Activated CD4-positive, alpha-beta T cell treated with anti-CD3 and anti-CD28 coated beads for 48 hours (primary cell): ENCODE measurements at regions not wholly inside any gene's neighbourhood (a gene's known extent, or its start where the extent isn't known, plus 50 kb on each side); places are given as distances from the start of the nearest gene placed in this dataset.

Experiments used
- DNase-seq: peaks from one replicate; pipeline ENCODE4 v3.0.0-alpha.2; 2020

DNA sequence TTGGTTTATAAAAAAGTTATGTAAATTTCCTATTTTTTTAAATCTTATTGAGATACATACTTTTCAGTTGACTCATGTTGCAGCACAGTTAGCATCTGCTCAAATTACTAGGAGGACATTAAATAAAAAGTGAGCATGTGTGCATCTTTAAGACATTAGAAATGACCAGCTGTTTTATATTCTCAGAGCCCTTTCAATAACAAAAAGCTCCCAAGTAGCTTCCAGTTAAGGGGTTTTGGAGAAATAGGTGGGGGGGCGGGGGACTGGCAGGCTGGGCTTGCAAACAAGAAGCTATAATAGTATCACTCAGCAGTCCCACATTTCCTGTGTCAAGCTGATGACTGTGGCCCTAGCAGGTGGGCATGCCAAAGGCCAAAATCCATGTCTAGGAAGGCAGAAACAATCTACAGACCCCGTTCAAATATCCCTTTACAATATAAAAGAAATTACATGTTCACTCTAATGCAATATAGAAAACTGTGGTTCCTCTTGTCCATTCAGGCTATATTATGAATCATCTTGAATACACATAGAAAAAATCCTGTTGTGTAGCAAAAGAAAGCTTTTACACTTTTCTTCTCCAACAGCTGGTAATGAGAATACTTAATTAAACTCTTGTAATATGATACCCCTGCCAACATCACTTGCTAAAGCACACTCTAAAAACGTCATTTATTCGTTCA lies 1713.2 kb upstream of the SLC10A2 start:
- no peak for DNase-seq

DNA sequence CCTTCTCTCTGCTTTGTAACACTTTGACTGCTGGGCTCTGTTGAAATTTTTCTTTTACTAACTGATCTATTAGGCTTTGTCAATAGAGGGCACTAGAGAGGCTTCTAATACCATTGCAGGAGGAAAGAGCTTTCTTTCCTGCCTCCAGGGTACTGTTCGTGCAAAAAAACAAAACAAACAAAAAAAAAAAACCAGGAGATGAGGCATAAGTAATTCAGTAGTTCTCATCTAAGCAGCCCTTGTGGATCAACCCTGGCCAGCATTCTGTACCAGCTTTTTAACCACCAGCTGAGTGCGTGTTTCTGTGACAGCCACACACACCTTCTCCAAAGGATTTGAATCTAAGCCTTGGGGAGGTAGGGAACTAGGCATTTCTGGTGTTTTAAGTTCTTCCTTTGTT lies 1707.6 kb upstream of the SLC10A2 start:
- DNase-seq = no peak

DNA sequence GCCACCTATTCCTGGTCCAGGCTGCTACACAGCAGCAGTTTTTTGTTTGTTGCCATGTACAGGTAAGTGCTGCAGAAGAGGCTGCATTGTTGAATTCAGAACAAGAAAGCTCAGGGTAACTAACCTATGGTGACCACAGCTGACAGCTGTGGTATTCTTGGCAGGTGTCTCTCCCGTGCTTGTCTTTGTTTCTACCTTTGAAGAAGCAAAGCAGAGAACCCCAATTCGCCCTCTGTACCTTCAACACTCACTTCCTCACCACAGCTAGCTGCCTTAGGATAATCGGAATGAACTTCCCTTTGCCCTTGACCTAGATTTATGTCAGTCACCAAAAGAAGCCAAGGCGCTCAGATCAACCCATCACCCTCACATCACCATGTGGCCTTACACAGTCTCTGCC lies 1703.3 kb upstream of the SLC10A2 start:
- DNase-seq = no peak

DNA sequence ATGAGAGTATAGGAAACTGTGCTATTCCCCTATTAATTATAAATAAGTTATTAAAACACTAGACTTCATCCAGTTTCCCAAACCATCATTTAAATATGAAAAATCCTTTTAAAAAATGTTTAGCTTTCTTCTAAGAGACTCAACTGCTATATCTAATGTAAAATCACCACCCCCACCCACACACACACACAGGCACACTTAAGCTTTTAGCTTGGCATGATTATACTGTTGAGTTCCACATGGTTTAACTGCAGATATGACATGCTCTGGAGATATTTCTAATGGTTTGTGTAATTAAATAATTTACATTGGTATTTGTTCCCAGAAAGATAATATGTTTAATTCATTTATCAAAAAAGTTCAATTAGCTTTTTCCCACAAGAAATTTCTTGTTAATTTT lies 1700.1 kb upstream of the SLC10A2 start:
- no peak for DNase-seq

DNA sequence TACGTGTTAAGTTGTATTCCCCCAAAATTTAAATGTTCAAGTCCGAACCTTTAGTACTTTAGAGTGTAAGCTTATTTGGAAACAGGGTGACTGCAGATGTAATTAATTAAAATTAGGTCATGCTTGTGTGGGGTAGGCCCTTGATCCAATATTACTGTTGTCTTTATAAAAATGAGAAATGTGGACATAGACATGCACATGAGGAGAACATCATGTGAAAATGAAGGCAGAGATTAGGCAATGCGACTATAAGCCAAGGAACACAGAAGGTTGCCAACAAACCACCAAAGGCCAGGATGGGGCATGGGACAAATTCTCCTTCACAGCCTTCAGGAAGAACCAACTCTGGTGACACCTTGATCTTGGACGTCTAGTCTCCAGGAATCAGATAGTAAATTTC lies 1698.4 kb upstream of the SLC10A2 start:
- DNase-seq = no peak

DNA sequence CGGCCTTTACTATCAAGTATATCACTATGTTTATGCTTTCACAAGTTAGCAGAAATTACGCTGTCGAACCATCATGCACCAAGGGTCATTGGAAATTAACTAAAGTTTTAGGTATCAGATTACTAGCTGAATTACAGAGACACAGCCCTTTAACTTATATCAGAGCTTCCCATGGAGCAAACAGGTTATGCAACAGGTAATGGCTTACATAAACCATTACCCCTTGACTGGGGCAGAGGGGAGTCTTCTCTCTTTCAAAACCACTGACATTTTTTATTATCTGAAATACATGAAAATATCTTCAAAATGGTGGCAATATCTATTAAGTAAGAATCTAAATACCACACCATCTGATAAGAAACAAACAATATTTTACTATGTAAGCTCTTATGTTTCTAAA lies 1692.9 kb upstream of the SLC10A2 start:
- DNase-seq = no peak

DNA sequence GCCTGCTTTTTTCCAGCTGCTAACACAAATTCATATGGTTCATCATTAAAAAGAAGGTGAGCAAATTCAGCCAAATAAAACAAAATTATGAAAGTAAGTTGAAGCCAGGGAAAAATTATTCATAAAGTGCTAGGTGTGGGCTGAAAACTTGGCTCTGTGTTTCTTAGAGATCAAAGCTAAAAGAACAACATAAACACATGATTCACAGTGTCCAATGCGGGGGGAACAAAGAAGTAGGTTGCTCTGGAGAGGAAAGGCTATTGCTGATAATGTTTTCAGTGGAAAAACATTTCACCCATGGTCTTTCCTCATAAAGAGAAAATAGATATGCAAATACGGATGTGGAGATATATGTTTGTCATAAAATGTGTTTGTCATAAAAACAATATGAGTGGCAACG lies 1691.5 kb upstream of the SLC10A2 start:
- DNase-seq = no peak

DNA sequence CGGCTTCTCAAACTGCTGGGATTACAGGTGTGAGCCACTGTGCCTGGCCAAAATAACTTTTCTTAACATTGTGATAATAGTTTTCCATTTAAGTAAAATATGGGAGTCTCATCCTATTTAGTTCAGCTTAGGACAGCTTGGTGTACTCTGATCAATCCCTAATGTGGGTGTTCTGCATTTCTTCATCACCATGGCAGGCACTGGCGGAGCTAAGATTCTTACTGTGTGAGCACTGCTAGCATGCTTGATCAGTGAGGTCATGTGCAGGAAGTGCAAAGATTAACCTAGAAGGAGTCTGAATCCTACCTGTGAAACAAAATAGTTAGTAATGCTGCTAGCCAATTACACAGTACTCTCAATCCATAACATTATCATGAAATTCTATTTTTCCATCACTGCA lies 1684.2 kb upstream of the SLC10A2 start:
- no peak for DNase-seq

DNA sequence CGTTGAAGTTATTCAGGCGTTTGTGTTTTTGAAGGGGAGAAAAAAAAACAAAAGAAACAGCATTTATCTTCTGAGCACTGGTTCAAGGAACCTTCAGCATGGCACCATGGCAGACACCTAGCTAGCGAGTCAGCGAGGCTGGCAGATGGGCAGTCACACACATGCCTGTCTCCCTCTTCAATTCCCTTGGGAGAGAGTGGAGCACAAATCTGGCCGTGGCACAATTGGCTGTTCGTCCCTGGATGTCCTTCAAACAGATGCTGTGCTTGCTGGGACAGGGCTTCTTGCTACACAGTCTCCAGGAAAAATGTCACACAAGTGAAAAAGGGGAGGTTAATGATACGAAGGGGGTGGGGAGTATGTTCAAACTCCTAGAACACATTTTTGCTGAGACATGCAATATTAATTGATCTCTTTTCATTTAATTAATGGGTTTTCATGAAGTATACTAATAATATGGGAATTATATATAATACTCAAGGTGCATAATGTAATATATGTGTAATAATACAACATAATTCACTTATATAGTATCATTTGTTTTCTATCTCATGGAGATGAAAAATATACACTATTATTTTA lies 1674.5 kb upstream of the SLC10A2 start:
- no peak for DNase-seq

DNA sequence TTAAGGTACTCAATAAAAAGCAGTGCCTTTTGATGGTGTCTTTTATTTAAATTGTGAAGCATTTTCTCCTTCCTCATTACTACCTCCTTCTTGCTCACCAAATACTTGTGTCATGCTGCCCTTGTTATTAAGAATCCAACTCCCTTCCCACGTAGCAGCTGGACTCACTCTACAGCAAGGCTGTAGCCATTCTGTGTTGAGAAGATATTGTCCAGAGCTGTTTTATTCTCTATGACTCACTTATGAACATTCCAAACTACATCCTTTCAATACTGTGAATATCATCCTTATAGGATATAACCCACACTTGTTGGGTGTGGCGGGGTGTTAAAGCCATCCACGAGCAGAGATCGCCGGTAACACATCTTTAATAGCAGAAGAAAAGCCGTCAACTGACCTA lies 1671.5 kb upstream of the SLC10A2 start:
- no peak for DNase-seq

DNA sequence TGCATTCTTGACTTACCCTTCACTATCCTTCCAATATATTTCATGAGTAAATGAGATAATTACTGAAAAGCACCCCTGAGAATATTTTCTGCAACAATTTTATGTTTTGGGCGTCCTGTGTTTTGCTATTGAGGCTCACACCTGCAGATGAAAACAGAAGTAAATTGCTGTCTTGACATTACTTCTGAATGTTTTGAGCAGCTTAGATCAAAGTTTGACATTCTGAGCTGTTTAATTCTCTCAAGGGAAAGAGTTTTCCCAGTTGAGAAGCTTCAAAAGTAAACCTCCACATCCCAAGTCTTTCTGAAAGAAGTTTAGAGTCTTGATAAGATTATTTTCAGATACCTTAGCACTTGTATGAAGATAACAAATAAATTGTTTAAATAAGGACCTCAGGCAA lies 1667.2 kb upstream of the SLC10A2 start:
- no peak for DNase-seq

DNA sequence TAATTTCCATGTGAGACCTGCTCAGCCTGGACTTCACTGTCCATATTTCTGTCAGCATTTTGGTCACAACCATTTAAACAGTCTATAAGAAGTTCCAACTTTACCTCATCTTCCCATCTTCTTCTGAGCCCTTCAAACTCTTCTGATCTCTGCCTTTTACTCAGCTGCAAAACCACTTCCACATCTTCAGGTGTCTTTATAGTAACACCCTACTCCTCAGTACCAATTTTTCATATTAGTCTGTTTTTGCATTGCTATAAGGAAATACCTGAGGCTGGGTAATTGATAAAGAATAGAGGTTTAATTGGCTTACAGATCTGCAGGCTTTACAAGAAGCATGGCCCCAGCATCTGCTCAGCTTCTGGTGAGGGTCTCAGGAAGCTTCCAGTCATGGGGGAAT lies 1648.9 kb upstream of the SLC10A2 start:
- DNase-seq = no peak

DNA sequence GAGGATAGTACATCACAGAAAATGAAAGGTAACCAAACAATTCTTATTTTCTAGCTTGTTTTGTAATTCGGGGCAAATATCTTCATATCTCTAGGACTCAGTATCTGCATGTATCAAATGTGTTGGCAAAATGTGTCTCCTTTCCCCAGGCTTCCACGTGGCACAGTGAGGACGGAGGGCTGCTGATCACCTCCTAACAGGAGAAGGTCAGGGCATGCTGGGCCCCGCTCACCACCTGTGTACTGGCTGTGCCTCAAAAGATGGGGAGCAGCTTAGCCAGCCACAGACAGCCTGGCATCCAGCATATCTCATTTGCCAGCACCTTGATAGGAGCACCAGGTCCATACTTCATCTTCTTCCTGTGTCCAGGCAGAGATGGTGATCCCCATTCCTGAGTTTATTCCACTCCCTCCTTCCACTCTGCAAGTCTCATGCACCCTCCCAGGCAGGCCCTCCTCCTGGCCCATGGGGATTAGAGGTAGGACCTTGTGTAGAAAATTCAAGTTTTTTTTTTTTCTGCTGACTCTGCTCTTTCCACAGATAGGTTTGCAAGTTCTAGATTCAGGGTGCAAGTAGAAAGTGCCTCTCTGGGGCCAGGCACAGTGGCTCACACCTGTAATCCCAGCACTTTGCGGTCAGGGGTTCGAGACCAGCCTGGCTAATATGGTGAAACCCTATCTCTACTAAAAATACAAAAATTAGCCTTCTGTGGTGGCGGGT lies 1639.0 kb upstream of the SLC10A2 start:
- DNase-seq = no peak

DNA sequence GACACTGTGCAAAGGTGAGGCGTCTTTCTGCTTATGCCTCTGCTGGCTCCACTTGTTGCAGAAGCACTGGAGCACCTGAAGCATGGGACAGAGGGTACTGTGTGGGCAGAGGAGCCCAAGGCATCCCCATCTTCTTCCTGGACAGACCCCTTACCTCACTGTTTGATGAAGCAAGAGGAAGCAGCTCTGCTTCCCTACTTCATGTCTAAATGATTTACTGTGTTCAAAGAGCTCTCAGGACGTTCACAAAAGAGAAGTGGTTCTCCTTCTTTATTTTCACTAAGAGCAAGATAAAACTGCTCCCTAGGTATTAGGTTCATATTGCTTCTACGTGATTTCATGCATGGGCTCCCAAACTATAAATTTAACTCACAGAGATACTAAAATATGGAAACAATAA lies 1635.4 kb upstream of the SLC10A2 start:
- DNase-seq = no peak

DNA sequence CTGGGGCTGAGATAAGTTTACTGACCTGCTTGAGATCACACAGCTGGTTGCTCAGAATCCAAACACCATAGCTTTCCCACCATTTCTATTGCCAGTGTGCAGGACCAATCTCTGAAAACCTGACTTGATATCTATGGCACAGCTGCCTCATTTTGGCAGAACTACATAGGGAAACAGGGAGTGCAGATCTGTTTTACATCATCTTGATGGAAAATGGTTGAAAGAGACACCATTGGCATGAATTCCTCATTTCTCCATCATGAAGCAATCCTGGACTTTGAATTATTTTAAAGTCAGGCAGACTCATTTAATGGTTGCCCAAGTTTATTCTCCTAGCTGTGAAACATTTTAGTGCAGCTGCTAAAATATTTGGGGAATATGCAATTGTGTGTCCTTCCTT lies 1628.2 kb upstream of the SLC10A2 start:
- DNase-seq = no peak

DNA sequence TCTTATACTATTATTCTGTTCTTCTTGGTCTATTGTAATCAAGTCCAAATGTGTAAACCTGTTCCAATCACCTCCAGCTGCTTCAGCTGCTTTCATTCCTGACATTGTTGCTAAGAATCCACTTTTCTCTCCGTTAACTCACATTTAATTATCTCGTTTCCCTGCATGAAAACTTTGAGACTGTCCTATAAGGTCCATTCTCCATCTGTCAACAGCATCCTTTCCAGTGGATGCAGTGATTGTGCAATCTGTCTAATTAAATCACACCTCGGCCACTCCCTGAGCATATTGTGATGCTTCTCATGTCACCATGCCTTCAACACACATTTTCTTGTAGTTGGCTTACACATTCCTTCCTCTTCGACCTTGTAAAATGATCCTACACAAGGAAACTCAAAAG lies 1626.9 kb upstream of the SLC10A2 start:
- no peak for DNase-seq

DNA sequence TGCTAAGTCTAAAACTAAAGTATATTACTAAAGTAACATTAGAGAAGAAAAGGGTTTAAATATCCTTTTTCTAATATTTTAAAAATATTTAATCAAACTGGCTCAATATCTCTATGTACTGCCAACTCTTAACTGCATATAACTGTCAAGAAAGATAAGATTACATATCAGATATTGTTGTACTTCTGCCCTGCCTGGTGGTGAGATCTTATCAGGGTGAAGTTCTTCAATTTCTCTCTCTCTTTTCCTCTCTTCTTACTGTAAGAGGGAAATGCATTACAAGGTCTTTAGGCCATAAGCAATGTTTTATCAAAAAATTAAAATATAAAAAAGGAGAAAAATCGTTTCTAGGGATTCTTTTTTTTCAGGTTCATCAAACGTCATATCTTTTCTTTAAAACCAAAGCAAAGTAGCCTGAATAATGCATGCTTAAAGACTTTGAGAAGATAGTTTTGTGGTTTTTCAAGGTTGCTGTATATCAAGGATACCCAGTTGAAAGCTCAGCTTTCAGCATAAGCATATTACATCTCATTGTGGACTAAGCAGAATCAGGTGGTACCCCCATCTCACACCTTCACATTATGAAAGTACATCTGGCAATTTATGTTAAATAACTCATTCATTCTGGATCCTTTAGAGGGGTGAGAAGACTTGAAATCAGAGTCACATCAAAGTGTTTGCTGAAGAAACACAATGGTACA lies 1625.7 kb upstream of the SLC10A2 start:
- no peak for DNase-seq

DNA sequence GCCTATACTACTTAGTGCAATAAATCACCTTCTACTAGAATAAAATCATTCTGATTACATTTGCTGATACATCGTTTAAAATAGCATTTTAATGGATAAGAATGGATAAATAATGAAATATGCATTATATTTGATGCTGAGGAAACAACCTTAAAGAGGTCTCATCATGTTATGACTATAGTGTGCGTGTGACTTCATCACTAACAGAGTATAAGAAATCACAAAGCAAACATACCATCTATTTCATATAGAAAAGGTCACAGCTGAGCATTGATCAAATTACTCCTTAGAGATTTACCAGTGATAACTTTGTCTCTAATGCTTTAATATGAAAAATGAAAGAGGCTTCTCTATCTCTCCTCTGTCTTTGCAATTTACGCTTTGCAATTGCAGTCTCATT lies 1620.3 kb upstream of the SLC10A2 start:
- no peak for DNase-seq

DNA sequence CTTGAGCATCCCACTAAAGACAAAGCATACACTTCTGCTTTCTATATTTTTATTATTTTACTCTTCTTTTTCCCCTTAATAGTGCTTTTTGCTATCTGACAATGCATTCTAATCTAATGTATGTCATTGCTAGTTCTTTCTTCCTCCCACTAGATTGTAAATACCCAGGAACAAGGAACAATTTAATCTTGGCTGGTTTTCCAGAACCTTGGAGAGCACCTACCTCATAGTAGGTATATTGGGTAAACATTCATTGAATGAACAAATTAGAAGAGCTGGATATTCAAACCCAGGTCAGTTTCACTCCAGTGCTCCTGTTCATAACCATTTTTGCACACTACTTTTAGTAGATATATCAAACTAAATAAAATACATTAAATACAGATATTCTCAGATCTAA lies 1617.6 kb upstream of the SLC10A2 start:
- DNase-seq = no peak

DNA sequence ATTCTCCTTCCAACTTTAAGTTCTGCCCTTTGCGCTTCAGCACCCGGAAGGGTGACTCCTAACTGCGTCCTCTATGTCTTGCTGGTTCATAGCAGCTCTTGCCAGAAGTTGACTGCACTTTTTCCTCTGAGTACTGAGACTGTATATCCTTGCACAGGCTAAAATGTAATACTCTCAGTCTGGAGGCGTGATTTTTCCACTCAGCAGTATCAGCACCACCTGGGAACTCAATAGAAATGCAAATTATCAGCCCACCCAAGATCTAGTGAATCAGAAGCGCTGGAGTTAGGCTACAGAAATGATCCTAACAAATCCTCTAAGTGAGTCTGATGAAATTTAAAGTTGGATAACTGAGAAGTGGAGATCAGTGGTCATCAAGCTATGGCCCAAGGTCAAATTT lies 1611.9 kb upstream of the SLC10A2 start:
- DNase-seq = no peak

DNA sequence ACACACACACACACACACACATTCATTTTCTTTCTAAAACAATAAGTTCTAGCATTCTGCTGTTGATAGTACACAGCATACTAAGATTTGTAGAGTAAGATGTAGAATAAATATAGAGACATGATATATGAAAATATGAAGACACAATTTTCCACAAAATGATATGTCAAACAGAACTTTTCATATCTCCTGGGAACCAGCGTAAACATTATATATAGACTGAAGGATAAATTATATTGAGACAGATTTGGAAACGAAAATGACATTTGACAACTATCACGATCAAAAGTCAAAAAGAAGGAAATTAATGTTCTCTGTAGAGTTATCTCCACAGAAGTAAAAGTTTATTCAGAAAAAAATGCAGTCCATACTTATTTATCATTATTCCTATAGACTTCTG lies 1605.7 kb upstream of the SLC10A2 start:
- no peak for DNase-seq

DNA sequence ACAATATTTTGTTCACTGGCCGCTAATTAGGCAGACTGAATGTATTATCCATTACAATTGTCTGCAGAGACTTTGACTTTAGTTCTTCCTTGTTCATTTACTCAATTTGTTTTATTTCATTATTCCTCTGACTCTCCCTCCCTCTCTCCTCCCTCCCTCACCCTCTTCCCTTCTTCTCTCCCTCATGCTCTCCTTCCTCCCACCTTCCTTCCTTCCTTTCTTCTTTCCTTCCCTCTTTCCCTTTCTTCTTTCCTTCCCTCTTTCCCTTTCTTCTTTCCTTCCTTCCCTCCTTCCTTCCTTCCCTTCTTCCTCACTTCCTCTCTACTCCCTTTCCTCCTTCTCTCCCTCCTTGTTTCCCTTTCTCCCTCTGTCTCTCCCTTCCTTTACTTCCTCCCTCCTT lies 1591.0 kb upstream of the SLC10A2 start:
- DNase-seq = no peak

DNA sequence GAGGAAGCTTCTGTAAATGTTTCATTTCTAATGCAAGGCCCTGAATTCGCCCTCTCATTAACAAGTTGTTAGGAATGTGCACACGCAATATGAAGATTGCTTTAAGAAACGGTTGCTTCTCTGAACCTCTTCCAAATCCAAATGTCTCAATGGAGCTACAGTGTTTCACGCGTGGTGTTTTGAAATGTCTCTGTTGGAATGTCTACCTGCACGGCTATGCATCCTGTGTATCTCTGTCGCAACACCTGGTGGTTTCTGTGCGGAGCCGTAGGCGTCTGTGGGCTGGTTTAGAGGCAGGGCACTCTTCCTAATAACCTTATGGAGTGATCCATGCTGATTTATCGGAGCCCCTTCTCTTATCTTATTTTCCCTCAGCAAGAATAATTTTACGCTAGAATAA lies 1584.2 kb upstream of the SLC10A2 start:
- DNase-seq = no peak

DNA sequence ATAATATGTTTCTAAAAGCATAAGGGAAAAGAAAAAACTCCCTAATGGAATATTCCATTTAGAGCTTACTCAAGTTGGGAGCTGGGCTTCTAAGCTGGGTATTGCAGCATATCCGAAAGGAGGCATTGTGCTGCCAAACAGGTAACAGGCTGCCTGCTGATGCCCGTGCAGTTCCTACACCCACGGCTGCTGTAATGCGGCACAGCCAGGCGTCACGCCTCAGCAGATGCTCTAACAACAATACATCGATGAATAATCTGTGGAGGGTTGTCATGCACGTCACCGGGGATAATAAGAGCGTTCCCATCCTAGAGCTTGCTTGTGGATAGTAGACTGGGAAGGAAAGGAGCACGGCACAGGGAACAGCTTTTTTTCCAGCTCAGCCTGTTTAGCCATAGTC lies 1582.1 kb upstream of the SLC10A2 start:
- no peak for DNase-seq
